Skeletal muscle tissue (tissue), 3 donors: ENCODE measurements at regions not wholly inside any gene's neighbourhood (a gene's known extent, or its start where the extent isn't known, plus 50 kb on each side); places are given as distances from the start of the nearest gene placed in this dataset.
"Not testable (repeated sequence)": the region's sequence is repeated elsewhere in the genome, so short reads cannot be mapped to it uniquely, and the experiment has no call there.

Experiments used
- H3K27ac ChIP-seq: one replicate; pipeline ENCODE4 v1.7.0; 2013; ENCODE audit warnings: mild to moderate bottlenecking, low read depth, low read length, inconsistent platforms
- H3K27me3 ChIP-seq, 3 donors: one replicate each; pipeline ENCODE4 v1.7.0; 2013; ENCODE audit warnings: low read length in 3 of 3; ENCODE audit not compliant: control insufficient read depth in 3 of 3, insufficient read depth in 3 of 3
- H3K36me3 ChIP-seq, 3 donors: one replicate each; pipeline ENCODE4 v1.7.0; 2013; ENCODE audit warnings: low read length in 3 of 3; ENCODE audit not compliant: control insufficient read depth in 3 of 3, insufficient read depth in 3 of 3
- H3K4me1 ChIP-seq, 3 donors: one replicate each; pipeline ENCODE4 v1.7.0; 2013; ENCODE audit warnings: low read length in 3 of 3, mild to moderate bottlenecking in 3 of 3; ENCODE audit not compliant: control insufficient read depth in 3 of 3, insufficient read depth in 3 of 3
- H3K4me3 ChIP-seq, 3 donors: one replicate each; pipeline ENCODE4 v1.7.0; 2013; ENCODE audit warnings: low read length in 3 of 3
- H3K9ac ChIP-seq, 3 donors: one replicate each; pipeline ENCODE4 v1.7.0; 2013; ENCODE audit warnings: low read length in 3 of 3, mild to moderate bottlenecking in 3 of 3, moderate library complexity in 2 of 3, low read depth in 1 of 3
- H3K9me3 ChIP-seq, 3 donors: one replicate each; pipeline ENCODE4 v1.7.0; 2013; ENCODE audit warnings: low read length in 3 of 3; ENCODE audit not compliant: control insufficient read depth in 3 of 3
- donor health status: Osteomylitis.

DNA sequence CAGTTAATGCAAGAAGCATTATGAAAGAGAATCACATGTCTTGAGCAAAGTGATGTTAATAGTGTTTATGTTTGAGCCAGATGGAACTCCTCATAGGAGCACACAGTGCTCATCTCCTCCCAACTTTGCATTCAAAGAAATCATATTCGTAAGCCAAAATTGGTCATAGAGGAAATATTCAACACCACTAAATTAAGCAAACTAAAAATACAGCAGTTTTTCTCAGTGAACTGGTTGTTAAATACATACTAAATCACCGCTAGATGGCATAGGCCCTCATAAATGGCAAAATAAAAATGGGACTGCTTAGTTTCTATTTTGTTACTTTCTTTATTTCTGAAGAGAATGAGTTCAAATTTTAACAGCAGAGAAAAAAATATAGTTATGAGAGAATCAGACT is 114.3 kb downstream of the SYT15 start:
- not testable (repeated sequence) for H3K9me3 ChIP-seq

DNA sequence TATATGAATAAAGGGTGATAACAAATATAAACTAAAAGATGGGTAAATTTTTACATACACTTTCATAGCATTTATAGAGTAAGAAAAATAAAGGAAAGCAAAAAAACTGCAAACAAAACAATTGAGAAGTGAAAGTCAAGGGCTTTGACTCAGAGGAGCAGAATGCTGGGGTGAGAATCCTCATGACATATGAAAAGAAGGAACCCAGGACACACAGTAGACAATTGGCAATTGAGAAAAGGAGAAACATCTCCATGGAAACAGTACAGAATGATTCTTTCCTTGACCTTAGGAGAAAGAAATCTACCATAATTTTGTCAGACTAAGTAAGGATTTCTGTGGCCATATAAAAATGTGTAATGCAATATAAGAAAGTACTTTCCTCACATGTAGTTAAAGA is 138.3 kb downstream of the SYT15 start:
- H3K27me3 ChIP-seq, H3K4me1 ChIP-seq, H3K36me3 ChIP-seq, H3K27ac ChIP-seq, H3K9me3 ChIP-seq, H3K9ac ChIP-seq, H3K4me3 ChIP-seq: not testable (repeated sequence)

More for the DNA sequence above, 114.3 kb downstream of the SYT15 start:
- not testable (repeated sequence) for H3K4me1 ChIP-seq, H3K27ac ChIP-seq, H3K27me3 ChIP-seq, H3K36me3 ChIP-seq, H3K4me3 ChIP-seq, H3K9ac ChIP-seq

DNA sequence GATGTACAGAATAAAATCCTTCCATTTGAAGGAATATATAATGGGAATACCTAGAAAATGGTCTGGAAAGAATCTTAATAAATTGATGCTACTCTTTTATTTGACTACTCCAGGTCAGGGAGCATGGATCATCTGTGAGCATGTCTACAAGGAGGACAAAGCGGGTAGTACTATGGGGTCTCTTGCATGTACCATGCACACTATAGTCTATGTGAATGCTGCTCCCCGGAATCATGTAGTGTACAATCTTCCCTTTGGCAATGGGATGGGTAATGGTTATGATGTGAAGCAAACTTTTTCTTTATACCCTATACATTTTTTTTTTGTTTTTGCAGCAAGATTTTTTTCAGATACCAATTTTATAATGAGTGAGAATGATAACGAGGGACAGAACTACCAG is 139.1 kb downstream of the SYT15 start:
- H3K4me3 ChIP-seq, H3K4me1 ChIP-seq, H3K27me3 ChIP-seq, H3K27ac ChIP-seq, H3K36me3 ChIP-seq, H3K9ac ChIP-seq, H3K9me3 ChIP-seq: not testable (repeated sequence)

DNA sequence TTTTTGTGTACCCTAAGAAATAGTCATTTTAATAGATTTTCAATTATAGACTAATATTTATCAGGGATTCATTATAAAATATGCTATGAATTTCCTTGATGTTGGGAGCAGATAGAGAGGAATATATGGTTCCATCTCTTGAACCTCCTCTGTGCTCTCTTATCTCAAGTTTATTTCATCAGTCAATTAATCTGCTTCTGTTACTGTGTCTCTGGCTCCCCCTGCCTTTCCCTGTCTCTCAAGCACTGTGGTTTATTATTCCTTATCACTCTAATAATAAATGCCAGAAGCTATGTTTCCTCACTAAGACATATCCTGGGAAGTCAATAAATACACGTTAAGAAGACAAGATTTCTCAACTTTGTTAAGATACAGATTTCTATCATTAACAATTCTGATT is 141.5 kb downstream of the SYT15 start:
- H3K27ac ChIP-seq, H3K4me1 ChIP-seq, H3K9me3 ChIP-seq, H3K4me3 ChIP-seq, H3K36me3 ChIP-seq, H3K27me3 ChIP-seq, H3K9ac ChIP-seq: not testable (repeated sequence)

DNA sequence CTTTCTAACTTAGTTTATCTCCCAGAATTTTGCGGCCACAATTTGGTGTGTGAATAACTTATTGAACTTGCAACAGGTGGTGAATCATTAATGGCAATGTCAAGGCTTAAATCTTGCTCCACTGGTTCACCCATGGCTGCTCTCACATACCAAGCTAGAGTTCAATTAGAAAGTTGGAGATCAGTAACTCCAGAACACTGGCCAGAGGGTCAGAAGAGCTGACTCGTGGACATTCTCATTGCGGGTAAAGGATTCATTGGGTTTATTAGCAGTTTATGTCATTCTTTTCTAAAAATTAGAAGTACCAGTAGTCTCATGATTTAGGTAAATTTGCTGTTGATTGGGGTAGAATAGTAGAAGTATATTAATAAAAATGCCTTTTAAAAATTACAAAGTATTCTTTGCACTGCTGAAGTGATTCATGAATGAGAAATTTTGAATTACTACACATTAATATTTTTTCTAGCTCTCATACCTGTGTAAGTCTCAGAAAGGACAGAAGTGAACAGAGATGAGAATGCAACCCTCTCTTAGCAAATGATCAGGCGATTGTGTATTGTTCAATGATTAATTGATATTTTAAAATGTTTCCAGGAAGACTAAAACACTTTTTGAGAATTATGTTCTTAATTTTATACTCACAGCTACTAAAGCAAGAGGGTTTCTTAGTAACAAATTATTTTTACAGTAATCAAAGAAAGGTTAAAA is 142.0 kb downstream of the SYT15 start:
- H3K27me3 ChIP-seq, H3K9ac ChIP-seq, H3K4me1 ChIP-seq, H3K36me3 ChIP-seq, H3K9me3 ChIP-seq, H3K4me3 ChIP-seq, H3K27ac ChIP-seq: not testable (repeated sequence)

DNA sequence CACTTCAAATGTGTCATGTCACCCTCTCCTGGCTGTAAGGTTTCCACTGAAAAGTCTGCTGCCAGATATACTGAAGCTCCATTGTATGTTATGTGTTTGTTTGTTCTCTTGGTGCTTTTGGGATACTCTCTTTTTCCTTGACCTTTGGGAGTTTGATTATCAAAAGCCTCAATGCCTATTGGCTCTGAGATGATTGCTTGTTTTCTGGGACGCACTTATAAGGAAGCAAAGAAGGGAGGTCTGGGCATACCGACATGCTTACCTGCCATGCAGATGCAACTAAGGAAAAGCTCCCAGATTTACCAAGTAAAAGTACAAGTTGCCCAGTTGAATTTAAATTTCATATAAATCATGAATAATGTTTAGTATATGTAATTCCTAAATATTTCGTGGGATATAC is 145.3 kb downstream of the SYT15 start:
- H3K4me1 ChIP-seq, H3K4me3 ChIP-seq, H3K36me3 ChIP-seq, H3K27me3 ChIP-seq, H3K9ac ChIP-seq, H3K27ac ChIP-seq, H3K9me3 ChIP-seq: not testable (repeated sequence)

DNA sequence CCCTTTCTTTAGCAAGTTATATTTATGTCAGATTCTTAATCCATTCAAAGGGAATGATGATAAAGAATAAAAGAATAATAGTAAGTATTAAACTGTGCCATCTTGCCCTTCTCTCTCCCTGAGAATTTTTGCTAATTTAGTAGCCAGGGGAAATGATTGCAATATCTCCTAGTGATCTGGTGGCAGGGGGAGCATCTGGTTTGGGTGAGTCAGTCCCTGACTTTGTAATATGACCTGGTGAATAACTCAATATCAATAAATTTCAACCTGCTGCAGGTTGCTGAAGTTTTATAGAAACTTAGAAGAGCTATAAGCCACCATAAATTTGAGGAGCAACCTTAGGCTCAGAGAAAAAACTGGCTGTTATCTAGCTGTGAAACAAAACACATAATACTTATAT is 149.4 kb downstream of the SYT15 start:
- H3K9ac ChIP-seq, H3K9me3 ChIP-seq, H3K36me3 ChIP-seq, H3K4me1 ChIP-seq, H3K27ac ChIP-seq, H3K27me3 ChIP-seq, H3K4me3 ChIP-seq: not testable (repeated sequence)

DNA sequence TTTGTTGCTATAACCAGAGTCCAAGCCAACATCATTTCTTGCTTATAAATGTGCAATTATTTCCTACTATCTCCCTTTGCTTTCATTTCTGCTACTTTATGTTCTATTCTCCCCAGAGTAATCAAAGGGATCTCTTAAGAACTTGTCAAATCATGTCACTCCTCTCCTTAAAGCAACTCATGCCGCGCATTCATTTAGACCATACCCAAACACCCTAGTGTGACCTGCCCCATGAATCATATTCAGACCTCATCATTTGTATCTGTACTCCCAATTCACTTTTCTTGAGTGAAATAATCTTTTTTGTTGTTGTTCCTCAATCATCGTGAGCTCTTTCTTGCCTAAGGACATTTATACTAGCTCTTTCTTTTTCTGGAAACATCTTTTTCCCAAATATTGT is 151.8 kb downstream of the SYT15 start:
- not testable (repeated sequence) for H3K36me3 ChIP-seq, H3K9me3 ChIP-seq, H3K4me3 ChIP-seq, H3K27ac ChIP-seq, H3K4me1 ChIP-seq, H3K9ac ChIP-seq, H3K27me3 ChIP-seq

DNA sequence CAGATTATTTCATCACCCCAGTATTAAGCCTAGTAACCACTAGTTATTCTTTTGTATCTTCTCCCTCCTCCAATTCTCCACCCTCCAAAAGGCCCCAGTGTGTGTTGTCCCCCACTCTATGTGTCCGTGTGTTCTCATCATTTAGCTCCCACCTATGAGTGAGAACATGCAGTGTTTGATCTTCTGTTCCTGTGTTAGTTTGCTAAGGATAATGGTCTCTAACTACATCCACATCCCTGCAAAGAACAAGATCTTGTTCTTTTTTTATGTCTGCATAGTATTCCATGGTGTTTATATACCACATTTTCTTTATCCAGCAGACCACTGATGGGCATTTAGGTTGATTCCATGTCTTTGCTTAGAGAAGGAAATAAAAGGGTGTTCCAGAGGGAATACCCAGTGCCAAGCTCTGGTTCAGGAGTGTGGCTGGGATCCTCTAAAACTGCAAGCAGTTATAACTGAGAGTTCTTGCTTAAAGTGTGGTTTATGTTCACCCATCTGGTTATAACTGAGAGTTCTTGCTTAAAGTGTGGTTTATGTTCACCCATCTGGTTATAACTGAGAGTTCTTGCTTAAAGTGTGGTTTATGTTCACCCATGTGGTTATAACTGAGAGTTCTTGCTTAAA is 154.8 kb downstream of the SYT15 start:
- H3K9me3 ChIP-seq, H3K36me3 ChIP-seq, H3K9ac ChIP-seq, H3K27me3 ChIP-seq, H3K4me1 ChIP-seq, H3K4me3 ChIP-seq, H3K27ac ChIP-seq: not testable (repeated sequence)

DNA sequence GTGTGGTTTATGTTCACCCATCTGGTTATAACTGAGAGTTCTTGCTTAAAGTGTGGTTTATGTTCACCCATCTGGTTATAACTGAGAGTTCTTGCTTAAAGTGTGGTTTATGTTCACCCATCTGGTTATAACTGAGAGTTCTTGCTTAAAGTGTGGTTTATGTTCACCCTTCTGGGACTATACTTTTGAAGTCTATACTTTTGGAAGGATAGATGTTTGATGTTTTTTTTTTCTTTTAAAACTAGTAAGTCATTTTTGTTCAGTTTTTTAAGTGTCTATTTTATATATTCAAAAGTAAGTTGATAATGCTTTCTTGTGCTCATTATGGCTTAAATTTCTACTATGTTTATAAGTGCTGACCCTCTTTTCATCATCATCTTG is 155.3 kb downstream of the SYT15 start:
- H3K4me1 ChIP-seq, H3K27ac ChIP-seq, H3K36me3 ChIP-seq, H3K27me3 ChIP-seq, H3K9me3 ChIP-seq, H3K4me3 ChIP-seq, H3K9ac ChIP-seq: not testable (repeated sequence)

DNA sequence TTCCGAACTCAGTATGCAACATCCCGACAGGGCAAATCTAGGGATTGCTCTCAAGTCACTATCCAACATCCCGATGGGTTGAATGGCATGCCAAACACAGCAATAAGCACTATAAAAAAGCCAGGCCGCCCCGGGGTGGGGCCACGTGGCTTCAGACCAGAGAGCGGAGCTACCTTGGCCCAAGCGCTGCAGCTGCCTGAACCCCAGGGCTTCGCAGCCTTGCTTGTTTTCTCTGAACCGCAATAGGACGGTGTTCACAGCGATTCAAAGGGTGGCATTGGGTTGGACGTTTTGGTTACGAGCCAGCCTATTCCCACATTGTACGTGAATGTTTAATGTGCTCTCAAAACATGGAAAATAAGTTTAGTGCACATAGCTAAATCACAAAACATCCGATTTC is 161.0 kb downstream of the SYT15 start:
- H3K36me3 ChIP-seq, H3K4me1 ChIP-seq, H3K27me3 ChIP-seq, H3K4me3 ChIP-seq, H3K9me3 ChIP-seq, H3K9ac ChIP-seq, H3K27ac ChIP-seq: not testable (repeated sequence)
